ENCODE measurements at regions not wholly inside any gene's neighbourhood (a gene's known extent, or its start where the extent isn't known, plus 50 kb on each side); places are given as distances from the start of the nearest gene placed in this dataset.

DNA sequence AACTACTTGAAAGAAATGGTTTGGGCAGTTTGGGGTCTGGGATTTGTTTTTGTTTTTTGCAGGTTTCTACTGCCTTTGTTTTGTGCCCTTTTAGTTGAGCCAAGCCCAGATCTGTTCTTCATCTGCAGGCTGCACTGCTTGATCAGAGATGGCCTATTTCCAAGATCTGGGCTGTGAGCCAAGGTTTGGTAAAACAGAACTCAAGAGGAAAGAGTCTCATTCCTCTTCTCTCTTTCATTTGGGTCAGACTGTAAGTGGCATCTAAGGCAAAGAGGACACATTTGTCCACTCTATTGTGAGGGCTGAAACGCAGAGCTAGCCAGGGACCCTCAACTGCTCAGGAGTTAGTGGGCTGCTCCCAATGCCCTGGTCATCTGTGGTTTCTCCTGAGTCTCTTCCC is 104.4 kb upstream of the UBE3A start:
- no peak for TF ChIP-seq POLR2A (IDR thresholded peaks at IDR 0.05; ENCODE audit: low read length)
- TF ChIP-seq GATA1 (IDR thresholded peaks at IDR 0.05; ENCODE audit: low read depth, low read length) = no peak

Data from erythroblast (primary cell).